SK-N-SH (cell line): ENCODE measurements at regions not wholly inside any gene's neighbourhood (a gene's known extent, or its start where the extent isn't known, plus 50 kb on each side); places are given as distances from the start of the nearest gene placed in this dataset.

Experiments used
- CTCF ChIA-PET: fragments of 300-600, 350-600 bp; formaldehyde crosslinking; extraction: SDS; loops from one replicate; lab custom pipeline; 2021; lab: Yijun Ruan, JAX
- POLR2A ChIA-PET: fragments of 350-600 bp; sonication (Branson Sonifier 250); formaldehyde crosslinking; extraction: SDS; loops from one replicate; lab custom pipeline; 2020; ENCODE audit warnings: antibody characterized with exemption, inconsistent platforms; lab: Yijun Ruan, JAX
- DNase-seq: peaks from one replicate; pipeline ENCODE4 v3.0.0; 2012
- H2AFZ ChIP-seq: fragments of 200-600 bp; sonication (generic); 2 replicates; pipeline ENCODE4 v1.8.1; 2016; ENCODE audit warnings: antibody characterized with exemption, mild to moderate bottlenecking, low read depth
- H3F3A ChIP-seq: fragments of 200-600 bp; sonication (generic); replicated peaks from 2 replicates; pipeline ENCODE3; 2016; ENCODE audit warnings: antibody characterized with exemption, mild to moderate bottlenecking; ENCODE audit not compliant: insufficient read depth
- H3K27ac ChIP-seq, 2 experiments: fragments of 200-500 bp in 1 of 2; fragments of 200-600 bp in 1 of 2; sonication (Bioruptor generic) in 1 of 2; sonication (generic), shearing (Covaris generic) in 1 of 2; 2 replicates each; pipeline versions ENCODE4 v1.5.1 to v1.6.1; 2014 to 2016; ENCODE audit warnings: low read depth in 2 of 2, inconsistent platforms in 1 of 2, low read length in 1 of 2, mild to moderate bottlenecking in 1 of 2, mixed read lengths in 1 of 2
- H3K27me3 ChIP-seq: fragments of 200-600 bp; sonication (generic), shearing (Covaris generic); 2 replicates; pipeline ENCODE4 v1.6.1; 2016; ENCODE audit warnings: mixed run types; ENCODE audit not compliant: insufficient read depth
- H3K36me3 ChIP-seq, 2 experiments: fragments of 200-500 bp in 1 of 2; fragments of 200-600 bp in 1 of 2; sonication (Bioruptor generic) in 1 of 2; sonication (generic) in 1 of 2; replicated peaks in 1 of 2; 2 replicates each; pipeline versions ENCODE3 to v1.5.1; 2014 to 2016; ENCODE audit warnings: low read length in 1 of 2, mild to moderate bottlenecking in 1 of 2; ENCODE audit not compliant: insufficient read depth in 2 of 2, control insufficient read depth in 1 of 2
- H3K4me1 ChIP-seq, 2 experiments: fragments of 200-500 bp in 1 of 2; fragments of 200-600 bp in 1 of 2; sonication (Bioruptor generic) in 1 of 2; sonication (generic), shearing (Covaris generic) in 1 of 2; 2 replicates each; pipeline versions ENCODE4 v1.5.1 to v1.6.1; 2014 to 2016; ENCODE audit warnings: low read depth in 1 of 2, low read length in 1 of 2, mixed run types in 1 of 2; ENCODE audit not compliant: insufficient read depth in 2 of 2, control insufficient read depth in 1 of 2
- H3K4me2 ChIP-seq: fragments of 200-600 bp; sonication (generic), shearing (Covaris generic); 2 replicates; pipeline ENCODE4 v1.6.1; 2017; ENCODE audit warnings: mixed run types
- H3K4me3 ChIP-seq, 2 experiments: fragments of 200-500 bp in 1 of 2; fragments of 200-600 bp in 1 of 2; sonication (Bioruptor generic) in 1 of 2; sonication (generic), shearing (Covaris generic) in 1 of 2; 2 replicates each; pipeline versions ENCODE4 v1.5.1 to v1.8.1; 2014 to 2016; ENCODE audit warnings: low read depth in 2 of 2, inconsistent platforms in 1 of 2, low read length in 1 of 2, mild to moderate bottlenecking in 1 of 2, mixed read lengths in 1 of 2, moderate library complexity in 1 of 2
- H3K79me2 ChIP-seq: fragments of 200-600 bp; sonication (generic); 2 replicates; pipeline ENCODE4 v1.8.1; 2017; ENCODE audit warnings: mild to moderate bottlenecking; ENCODE audit not compliant: insufficient read depth
- H3K9ac ChIP-seq: fragments of 200-600 bp; sonication (generic); 2 replicates; pipeline ENCODE4 v1.6.1; 2017; ENCODE audit warnings: mixed run types
- H3K9me2 ChIP-seq: fragments of 200-600 bp; sonication (generic); 2 replicates; pipeline ENCODE4 v1.6.1; 2017; ENCODE audit warnings: mixed run types
- H3K9me3 ChIP-seq: fragments of 200-600 bp; sonication (generic); 2 replicates; pipeline ENCODE4 v1.6.1; 2017; ENCODE audit warnings: mixed run types, mild to moderate bottlenecking, moderate library complexity
- H4K20me1 ChIP-seq: fragments of 200-600 bp; sonication (generic); 2 replicates; pipeline ENCODE4 v1.6.1; 2017; ENCODE audit warnings: mild to moderate bottlenecking, mixed run types; ENCODE audit not compliant: insufficient read depth
- ELF1 ChIP-seq: IDR thresholded peaks from 2 replicates; pipeline ENCODE4 v1.4.0; 2012
- EZH2phosphoT487 ChIP-seq: fragments of 200-600 bp; sonication (generic); IDR thresholded peaks from 2 replicates; pipeline ENCODE4 v1.6.1; 2017; ENCODE audit warnings: low read depth, mixed run types, mild to moderate bottlenecking, antibody characterized with exemption, moderate library complexity, borderline replicate concordance
- FOXJ3 ChIP-seq: sonication (generic); formaldehyde crosslinking; IDR thresholded peaks from 2 replicates; pipeline ENCODE4 v1.5.1; 2020; ENCODE audit warnings: mild to moderate bottlenecking, missing genetic modification reagents
- FOXM1 ChIP-seq: IDR thresholded peaks from 2 replicates; pipeline ENCODE4 v1.4.0; 2012; ENCODE audit warnings: low read depth, mild to moderate bottlenecking
- JUND ChIP-seq: IDR thresholded peaks from 2 replicates; pipeline ENCODE4 v1.4.0; 2012
- MAX ChIP-seq: IDR thresholded peaks from 2 replicates; pipeline ENCODE4 v1.4.0; 2012; ENCODE audit warnings: low read depth
- MXI1 ChIP-seq: IDR thresholded peaks from 2 replicates; pipeline ENCODE4 v1.6.1; 2012; ENCODE audit warnings: mild to moderate bottlenecking, low read depth, low read length, improper control_type of control experiment
- NFIC ChIP-seq: IDR thresholded peaks from 2 replicates; pipeline ENCODE4 v1.4.0; 2012; ENCODE audit warnings: borderline replicate concordance
- NRF1 ChIP-seq: IDR thresholded peaks from 2 replicates; pipeline ENCODE4 v1.6.1; 2012; ENCODE audit warnings: low read depth, mild to moderate bottlenecking, low read length
- POLR2AphosphoS5 ChIP-seq: IDR thresholded peaks from 2 replicates; pipeline ENCODE4 v1.6.1; 2012; ENCODE audit warnings: low read depth, low read length
- RCOR1 ChIP-seq: fragments of 150-350 bp; IDR thresholded peaks from 2 replicates; pipeline ENCODE4 v1.6.1; 2017; ENCODE audit warnings: antibody characterized with exemption, low read length
- REST ChIP-seq: IDR thresholded peaks from 2 replicates; pipeline ENCODE4 v1.6.1; 2012; ENCODE audit warnings: mild to moderate bottlenecking, low read depth, low read length, moderate library complexity
- RFX5 ChIP-seq: IDR thresholded peaks from 2 replicates; pipeline ENCODE4 v1.6.1; 2012; ENCODE audit warnings: mild to moderate bottlenecking, improper control_type of control experiment, low read length
- SIN3A ChIP-seq: IDR thresholded peaks from 2 replicates; pipeline ENCODE4 v1.6.1; 2012; ENCODE audit warnings: low read depth, mild to moderate bottlenecking, low read length, moderate library complexity, borderline replicate concordance
- TAF1 ChIP-seq: IDR thresholded peaks from 2 replicates; pipeline ENCODE4 v1.6.1; 2012; ENCODE audit warnings: low read depth, mild to moderate bottlenecking, low read length, moderate library complexity, borderline replicate concordance
- TEAD4 ChIP-seq: IDR thresholded peaks from 2 replicates; pipeline ENCODE4 v1.4.0; 2012; ENCODE audit warnings: mild to moderate bottlenecking, borderline replicate concordance; ENCODE audit not compliant: insufficient read depth
- USF1 ChIP-seq: IDR thresholded peaks from 2 replicates; pipeline ENCODE4 v1.4.0; 2012; ENCODE audit warnings: low read depth, borderline replicate concordance
- YY1 ChIP-seq: IDR thresholded peaks from 2 replicates; pipeline ENCODE4 v1.4.0; 2012; ENCODE audit warnings: low read depth, mild to moderate bottlenecking
- WGBS: methylation state at CpG from one replicate; pipeline ENCODE4 v1.1.6; 2017; ENCODE audit warnings: low lambda C conversion rate; 5-methylcytosine and 5-hydroxymethylcytosine counted together

- no peak overlapping the region for H3K27ac ChIP-seq
- H2AFZ ChIP-seq = no peak overlapping the region
- peaks cover 0 to 7% of the 10 kb centered on the region in 2 experiments; a peak in 2 of 4 replicates for H3K4me1 ChIP-seq
- no peaks in the 10 kb centered on the region for H3K9me2 ChIP-seq
- H3K9me3 ChIP-seq = no peaks in the 10 kb centered on the region
- H3K9ac ChIP-seq = no peak overlapping the region
- DNase-seq = no peak
- CTCF ChIA-PET = interaction anchor here (1.7 kb wide), 1 partner anchor 11 kb away, joined by 7 read pairs; no protein-coding TSS in a partner anchor
- no peaks in the 10 kb centered on the region for H3K79me2 ChIP-seq
- no peak overlapping the region for H3K4me3 ChIP-seq
- H3F3A ChIP-seq = no peaks in the 10 kb centered on the region
- TF ChIP-seq EZH2phosphoT487 (no peak), RFX5 (no peak), NFIC (no peak), MXI1 (no peak), FOXJ3 (CRISPR knock-in tag) (no peak)
- H4K20me1 ChIP-seq = no peaks in the 10 kb centered on the region
- POLR2A ChIA-PET = no interaction called here
- H3K4me2 ChIP-seq = no peak overlapping the region
- WGBS = 16% methylated on average over 3 of the region's 3 CpGs
- H3K27me3 ChIP-seq = no peaks in the 10 kb centered on the region
- no peaks in the 10 kb centered on the region for H3K36me3 ChIP-seq
Observed at GRCh38 chr9:118533101-118533500, 828.9 kb downstream of the TLR4 start.

- Histone ChIP-seq H3K4me3 (no peak overlapping the region), H3K9me3 (no peaks in the 10 kb centered on the region), H3K9ac (no peak overlapping the region), H3F3A (no peaks in the 10 kb centered on the region), H2AFZ (no peak overlapping the region), H3K36me3 (no peaks in the 10 kb centered on the region), H3K4me2 (no peak overlapping the region), H3K27me3 (no peaks in the 10 kb centered on the region), H3K79me2 (no peaks in the 10 kb centered on the region), H3K4me1 (peaks cover 0 to 7% of the 10 kb centered on the region in 2 experiments; a peak in 2 of 4 replicates), H3K9me2 (no peaks in the 10 kb centered on the region), H4K20me1 (no peaks in the 10 kb centered on the region), H3K27ac (no peak overlapping the region)
- TF ChIP-seq TAF1 = no peak
- no peak for TF ChIP-seq POLR2AphosphoS5
- no peak for TF ChIP-seq FOXM1
- TF ChIP-seq FOXJ3 (CRISPR knock-in tag) = no peak
- no peak for TF ChIP-seq RCOR1
- TF ChIP-seq NRF1 = no peak
- TF ChIP-seq NFIC = no peak
- no peak for TF ChIP-seq USF1
- no peak for DNase-seq
- WGBS = 22% methylated on average over 3 of the region's 3 CpGs
- POLR2A ChIA-PET = no interaction called here
- CTCF ChIA-PET = no interaction called here
Observed at GRCh38 chr9:118533850-118534249, 829.6 kb downstream of the TLR4 start.

GRCh38 chr9:118536153-118536552 is 832.0 kb downstream of the TLR4 start:
- no peaks in the 10 kb centered on the region for H3K4me1 ChIP-seq
- H3K4me2 ChIP-seq = no peak overlapping the region
- H3K9me3 ChIP-seq = no peaks in the 10 kb centered on the region
- 36% methylated on average over 4 of the region's 4 CpGs for WGBS
- H3K79me2 ChIP-seq = no peaks in the 10 kb centered on the region
- H3K36me3 ChIP-seq = no peaks in the 10 kb centered on the region
- no peaks in the 10 kb centered on the region for H3F3A ChIP-seq
- no peak overlapping the region for H2AFZ ChIP-seq
- no peak for DNase-seq
- H3K27me3 ChIP-seq = no peaks in the 10 kb centered on the region
- H3K27ac ChIP-seq = no peak overlapping the region
- H3K9ac ChIP-seq = no peak overlapping the region
- no peak overlapping the region for H3K4me3 ChIP-seq
- ChIA-PET CTCF (no interaction called here), POLR2A (no interaction called here)
- no peaks in the 10 kb centered on the region for H4K20me1 ChIP-seq
- H3K9me2 ChIP-seq = no peaks in the 10 kb centered on the region
- TF ChIP-seq FOXM1 (no peak), EZH2phosphoT487 (no peak), TEAD4 (no peak), ELF1 (no peak), NRF1 (no peak), REST (no peak), YY1 (no peak), MAX (no peak), JUND (no peak), SIN3A (no peak), POLR2AphosphoS5 (no peak)
